ENCODE measurements at regions not wholly inside any gene's neighbourhood (a gene's known extent, or its start where the extent isn't known, plus 50 kb on each side); places are given as distances from the start of the nearest gene placed in this dataset.

DNA sequence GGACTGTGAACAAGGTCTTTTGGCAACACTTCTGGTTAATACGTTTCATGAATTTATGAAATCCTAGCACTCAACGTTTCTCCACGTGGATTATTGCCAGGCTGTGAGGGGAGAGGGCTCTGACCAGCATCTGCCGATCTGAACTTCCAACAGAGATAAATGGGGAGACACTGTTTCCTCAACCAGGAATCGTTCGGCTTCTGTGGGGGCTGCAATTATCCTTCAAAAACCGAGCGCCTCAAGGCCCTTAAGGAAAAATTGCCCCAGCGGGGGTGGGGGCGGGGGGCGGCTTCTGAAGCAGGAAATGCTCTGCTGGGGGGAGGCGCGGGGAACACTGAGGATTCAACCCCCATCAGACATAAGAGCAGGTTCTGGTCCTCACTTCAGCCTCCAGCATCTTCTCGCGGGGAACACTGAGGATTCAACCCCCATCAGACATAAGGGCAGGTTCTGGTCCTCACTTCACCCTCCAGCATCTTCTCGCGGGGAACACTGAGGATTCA, 155.6 kb downstream of the BRD1 start:
- no peak for ATAC-seq
- TF ChIP-seq PPARA (CRISPR knock-in tag; IDR thresholded peaks at IDR 0.05; ENCODE audit: borderline replicate concordance) (no peak), ZNF8 (CRISPR knock-in tag; IDR thresholded peaks at IDR 0.05) (no peak), ARNTL (CRISPR knock-in tag; IDR thresholded peaks at IDR 0.05; ENCODE audit: borderline replicate concordance, low read depth) (no peak), ZNF565 (CRISPR knock-in tag; conservative IDR thresholded peaks at IDR 0.05; ENCODE audit: low read depth) (no peak), ZNF70 (CRISPR knock-in tag; IDR thresholded peaks at IDR 0.05) (no peak), CSRNP3 (CRISPR knock-in tag; IDR thresholded peaks at IDR 0.05) (no peak), TOX (CRISPR knock-in tag; IDR thresholded peaks at IDR 0.05; ENCODE audit: borderline replicate concordance) (no peak), BACH2 (CRISPR knock-in tag; IDR thresholded peaks at IDR 0.05; ENCODE audit: borderline replicate concordance) (no peak), OSR1 (CRISPR knock-in tag; IDR thresholded peaks at IDR 0.05) (no peak), RARB (CRISPR knock-in tag; IDR thresholded peaks at IDR 0.05) (no peak), TCF4 (CRISPR knock-in tag; IDR thresholded peaks at IDR 0.05; ENCODE audit: borderline replicate concordance) (no peak), ZC3H10 (CRISPR knock-in tag; IDR thresholded peaks at IDR 0.05) (no peak), SNAI2 (CRISPR knock-in tag; IDR thresholded peaks at IDR 0.05) (no peak), GLIS3 (CRISPR knock-in tag; IDR thresholded peaks at IDR 0.05) (no peak), ISL1 (CRISPR knock-in tag; IDR thresholded peaks at IDR 0.05) (no peak)
- TF ChIP-seq, protein P1, sequence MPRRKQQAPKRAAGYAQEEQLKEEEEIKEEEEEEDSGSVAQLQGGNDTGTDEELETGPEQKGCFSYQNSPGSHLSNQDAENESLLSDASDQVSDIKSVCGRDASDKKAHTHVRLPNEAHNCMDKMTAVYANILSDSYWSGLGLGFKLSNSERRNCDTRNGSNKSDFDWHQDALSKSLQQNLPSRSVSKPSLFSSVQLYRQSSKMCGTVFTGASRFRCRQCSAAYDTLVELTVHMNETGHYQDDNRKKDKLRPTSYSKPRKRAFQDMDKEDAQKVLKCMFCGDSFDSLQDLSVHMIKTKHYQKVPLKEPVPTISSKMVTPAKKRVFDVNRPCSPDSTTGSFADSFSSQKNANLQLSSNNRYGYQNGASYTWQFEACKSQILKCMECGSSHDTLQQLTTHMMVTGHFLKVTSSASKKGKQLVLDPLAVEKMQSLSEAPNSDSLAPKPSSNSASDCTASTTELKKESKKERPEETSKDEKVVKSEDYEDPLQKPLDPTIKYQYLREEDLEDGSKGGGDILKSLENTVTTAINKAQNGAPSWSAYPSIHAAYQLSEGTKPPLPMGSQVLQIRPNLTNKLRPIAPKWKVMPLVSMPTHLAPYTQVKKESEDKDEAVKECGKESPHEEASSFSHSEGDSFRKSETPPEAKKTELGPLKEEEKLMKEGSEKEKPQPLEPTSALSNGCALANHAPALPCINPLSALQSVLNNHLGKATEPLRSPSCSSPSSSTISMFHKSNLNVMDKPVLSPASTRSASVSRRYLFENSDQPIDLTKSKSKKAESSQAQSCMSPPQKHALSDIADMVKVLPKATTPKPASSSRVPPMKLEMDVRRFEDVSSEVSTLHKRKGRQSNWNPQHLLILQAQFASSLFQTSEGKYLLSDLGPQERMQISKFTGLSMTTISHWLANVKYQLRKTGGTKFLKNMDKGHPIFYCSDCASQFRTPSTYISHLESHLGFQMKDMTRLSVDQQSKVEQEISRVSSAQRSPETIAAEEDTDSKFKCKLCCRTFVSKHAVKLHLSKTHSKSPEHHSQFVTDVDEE (CRISPR knock-in tag; IDR thresholded peaks at IDR 0.05), result no peak
- TF ChIP-seq, protein P2, sequence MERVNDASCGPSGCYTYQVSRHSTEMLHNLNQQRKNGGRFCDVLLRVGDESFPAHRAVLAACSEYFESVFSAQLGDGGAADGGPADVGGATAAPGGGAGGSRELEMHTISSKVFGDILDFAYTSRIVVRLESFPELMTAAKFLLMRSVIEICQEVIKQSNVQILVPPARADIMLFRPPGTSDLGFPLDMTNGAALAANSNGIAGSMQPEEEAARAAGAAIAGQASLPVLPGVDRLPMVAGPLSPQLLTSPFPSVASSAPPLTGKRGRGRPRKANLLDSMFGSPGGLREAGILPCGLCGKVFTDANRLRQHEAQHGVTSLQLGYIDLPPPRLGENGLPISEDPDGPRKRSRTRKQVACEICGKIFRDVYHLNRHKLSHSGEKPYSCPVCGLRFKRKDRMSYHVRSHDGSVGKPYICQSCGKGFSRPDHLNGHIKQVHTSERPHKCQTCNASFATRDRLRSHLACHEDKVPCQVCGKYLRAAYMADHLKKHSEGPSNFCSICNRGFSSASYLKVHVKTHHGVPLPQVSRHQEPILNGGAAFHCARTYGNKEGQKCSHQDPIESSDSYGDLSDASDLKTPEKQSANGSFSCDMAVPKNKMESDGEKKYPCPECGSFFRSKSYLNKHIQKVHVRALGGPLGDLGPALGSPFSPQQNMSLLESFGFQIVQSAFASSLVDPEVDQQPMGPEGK (CRISPR knock-in tag; IDR thresholded peaks at IDR 0.05; ENCODE audit: borderline replicate concordance), result no peak

- TF ChIP-seq ZFP30 (CRISPR knock-in tag; IDR thresholded peaks at IDR 0.05), result no peak
- TF ChIP-seq GLIS3 (CRISPR knock-in tag; IDR thresholded peaks at IDR 0.05), result no peak
- no peak for TF ChIP-seq RARB (CRISPR knock-in tag; IDR thresholded peaks at IDR 0.05)
- TF ChIP-seq ZFP3 (CRISPR knock-in tag; IDR thresholded peaks at IDR 0.05), result no peak
- no peak for TF ChIP-seq ESRRG (CRISPR knock-in tag; IDR thresholded peaks at IDR 0.05)
- TF ChIP-seq, protein P2 (CRISPR knock-in tag; IDR thresholded peaks at IDR 0.05; ENCODE audit: borderline replicate concordance), result no peak
- no peak for TF ChIP-seq OSR1 (CRISPR knock-in tag; IDR thresholded peaks at IDR 0.05)
- TF ChIP-seq ISL1 (CRISPR knock-in tag; IDR thresholded peaks at IDR 0.05), result no peak
- TF ChIP-seq CSDC2 (CRISPR knock-in tag; IDR thresholded peaks at IDR 0.05), result no peak
- TF ChIP-seq ZNF8 (CRISPR knock-in tag; IDR thresholded peaks at IDR 0.05), result no peak
- TF ChIP-seq ZNF565 (CRISPR knock-in tag; conservative IDR thresholded peaks at IDR 0.05; ENCODE audit: low read depth), result no peak
- no peak for TF ChIP-seq TCF4 (CRISPR knock-in tag; IDR thresholded peaks at IDR 0.05; ENCODE audit: borderline replicate concordance)
- TF ChIP-seq, protein P3, sequence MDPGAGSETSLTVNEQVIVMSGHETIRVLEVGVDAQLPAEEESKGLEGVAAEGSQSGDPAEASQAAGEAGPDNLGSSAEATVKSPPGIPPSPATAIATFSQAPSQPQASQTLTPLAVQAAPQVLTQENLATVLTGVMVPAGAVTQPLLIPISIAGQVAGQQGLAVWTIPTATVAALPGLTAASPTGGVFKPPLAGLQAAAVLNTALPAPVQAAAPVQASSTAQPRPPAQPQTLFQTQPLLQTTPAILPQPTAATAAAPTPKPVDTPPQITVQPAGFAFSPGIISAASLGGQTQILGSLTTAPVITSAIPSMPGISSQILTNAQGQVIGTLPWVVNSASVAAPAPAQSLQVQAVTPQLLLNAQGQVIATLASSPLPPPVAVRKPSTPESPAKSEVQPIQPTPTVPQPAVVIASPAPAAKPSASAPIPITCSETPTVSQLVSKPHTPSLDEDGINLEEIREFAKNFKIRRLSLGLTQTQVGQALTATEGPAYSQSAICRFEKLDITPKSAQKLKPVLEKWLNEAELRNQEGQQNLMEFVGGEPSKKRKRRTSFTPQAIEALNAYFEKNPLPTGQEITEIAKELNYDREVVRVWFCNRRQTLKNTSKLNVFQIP (CRISPR knock-in tag; IDR thresholded peaks at IDR 0.05; ENCODE audit: borderline replicate concordance, low read depth), result no peak
- ATAC-seq, result no peak
Measured at GRCh38 chr22:49671331-49672013, 156.2 kb downstream of the BRD1 start.

Measured in SK-N-SH treated with all-trans-retinoic acid at 6 μM for 48 hours (cell line).